ENCODE measurements at regions not wholly inside any gene's neighbourhood (a gene's known extent, or its start where the extent isn't known, plus 50 kb on each side); places are given as distances from the start of the nearest gene placed in this dataset.

DNA sequence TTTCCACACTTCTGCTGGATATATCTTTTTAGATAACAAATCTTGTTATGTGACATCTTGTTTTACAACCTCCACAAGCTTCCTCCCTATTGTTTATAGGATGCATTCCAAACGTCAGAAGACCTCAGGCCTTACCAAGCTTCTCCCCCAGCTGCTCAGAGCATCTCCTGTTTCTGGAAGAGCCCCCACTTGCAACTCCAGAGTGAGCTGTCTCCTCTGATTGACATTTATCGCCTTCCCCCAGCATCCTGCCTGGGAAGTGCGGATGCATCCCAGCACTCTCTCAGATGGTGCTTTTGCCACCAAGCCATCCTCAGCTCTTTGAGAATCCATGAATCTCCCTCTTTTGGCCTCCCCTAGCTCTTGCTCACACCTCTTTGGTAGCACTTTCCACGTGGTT lies 123.5 kb downstream of the LRRC70 start:
- in situ Hi-C loops (cut with MboI; ENCODE audit: low sequenced_read_pairs in 4 of 4) (no loop called here), intact Hi-C loops (cut with DNase I; ENCODE audit: low total_unique reads) (no loop called here)
- H3K36me3 ChIP-seq = no peaks in the 10 kb centered on the region
- no peak overlapping the region for H3K27ac ChIP-seq
- H3K4me3 ChIP-seq = no peak overlapping the region
- no peak for TF ChIP-seq POLR2A (IDR thresholded peaks at IDR 0.05)
- TF ChIP-seq, protein P1, sequence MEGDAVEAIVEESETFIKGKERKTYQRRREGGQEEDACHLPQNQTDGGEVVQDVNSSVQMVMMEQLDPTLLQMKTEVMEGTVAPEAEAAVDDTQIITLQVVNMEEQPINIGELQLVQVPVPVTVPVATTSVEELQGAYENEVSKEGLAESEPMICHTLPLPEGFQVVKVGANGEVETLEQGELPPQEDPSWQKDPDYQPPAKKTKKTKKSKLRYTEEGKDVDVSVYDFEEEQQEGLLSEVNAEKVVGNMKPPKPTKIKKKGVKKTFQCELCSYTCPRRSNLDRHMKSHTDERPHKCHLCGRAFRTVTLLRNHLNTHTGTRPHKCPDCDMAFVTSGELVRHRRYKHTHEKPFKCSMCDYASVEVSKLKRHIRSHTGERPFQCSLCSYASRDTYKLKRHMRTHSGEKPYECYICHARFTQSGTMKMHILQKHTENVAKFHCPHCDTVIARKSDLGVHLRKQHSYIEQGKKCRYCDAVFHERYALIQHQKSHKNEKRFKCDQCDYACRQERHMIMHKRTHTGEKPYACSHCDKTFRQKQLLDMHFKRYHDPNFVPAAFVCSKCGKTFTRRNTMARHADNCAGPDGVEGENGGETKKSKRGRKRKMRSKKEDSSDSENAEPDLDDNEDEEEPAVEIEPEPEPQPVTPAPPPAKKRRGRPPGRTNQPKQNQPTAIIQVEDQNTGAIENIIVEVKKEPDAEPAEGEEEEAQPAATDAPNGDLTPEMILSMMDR (IDR thresholded peaks at IDR 0.05 in 4 of 5, conservative IDR thresholded peaks at IDR 0.05 in 1 of 5) = no peak
- H3K4me1 ChIP-seq = no peaks in the 10 kb centered on the region
- H3K9me3 ChIP-seq = no peaks in the 10 kb centered on the region
- DNase-seq (no peak), ATAC-seq (no peak)
- no peaks in the 10 kb centered on the region for H3K27me3 ChIP-seq

DNA sequence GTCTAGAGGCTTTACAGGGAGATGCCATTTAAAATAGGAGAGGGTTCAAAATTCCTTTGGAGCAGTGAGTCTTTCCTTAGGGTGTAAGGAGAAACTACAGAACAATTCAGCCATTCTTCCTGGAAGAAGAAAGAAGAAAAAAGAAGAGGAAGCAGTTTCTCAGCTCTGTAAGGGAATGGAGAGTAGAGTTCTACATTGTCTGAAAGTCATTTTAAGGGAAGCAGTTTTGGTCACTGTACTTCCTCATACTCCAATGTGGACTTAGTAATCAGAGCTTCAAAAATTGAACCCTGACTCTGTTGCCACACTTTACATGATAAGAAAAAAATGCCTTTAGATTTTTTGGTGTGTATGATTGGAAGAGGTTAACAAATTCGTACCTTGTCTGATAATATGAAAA lies 122.4 kb downstream of the LRRC70 start:
- intact Hi-C loops (cut with DNase I; ENCODE audit: low total_unique reads) = no loop called here
- ATAC-seq (no peak), DNase-seq (no peak)
- in situ Hi-C loops (cut with MboI; ENCODE audit: low sequenced_read_pairs in 4 of 4) = no loop called here
- H3K4me1 ChIP-seq = no peaks in the 10 kb centered on the region
- no peak overlapping the region for H3K27ac ChIP-seq
- TF ChIP-seq POLR2A (IDR thresholded peaks at IDR 0.05) = no peak
- TF ChIP-seq, protein P1 (IDR thresholded peaks at IDR 0.05 in 4 of 5, conservative IDR thresholded peaks at IDR 0.05 in 1 of 5) = no peak
- H3K27me3 ChIP-seq = no peaks in the 10 kb centered on the region
- H3K4me3 ChIP-seq = no peak overlapping the region
- H3K36me3 ChIP-seq = no peaks in the 10 kb centered on the region
- H3K9me3 ChIP-seq = no peaks in the 10 kb centered on the region

DNA sequence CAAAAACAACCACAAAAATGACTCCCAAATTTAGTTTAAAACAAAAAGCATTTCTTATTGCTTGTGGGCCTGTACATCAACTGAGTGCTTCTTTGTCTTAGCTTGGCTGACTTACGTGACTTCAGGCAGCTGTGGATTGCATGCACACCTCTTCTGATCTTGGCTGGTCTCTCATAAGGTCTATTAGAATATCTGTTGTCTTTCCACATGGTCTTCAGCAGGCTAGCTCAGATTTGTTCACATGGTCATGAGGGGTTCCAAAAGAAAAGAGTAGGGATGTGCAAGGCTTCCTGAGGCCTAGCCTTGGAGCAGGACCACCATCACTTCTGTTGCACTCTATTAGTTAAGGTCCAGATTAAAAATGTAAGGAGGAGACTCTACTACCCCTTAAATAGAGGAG lies 120.1 kb downstream of the LRRC70 start:
- Histone ChIP-seq H3K27me3 (no peaks in the 10 kb centered on the region), H3K4me3 (no peak overlapping the region), H3K9me3 (no peaks in the 10 kb centered on the region), H3K27ac (no peak overlapping the region), H3K36me3 (no peaks in the 10 kb centered on the region), H3K4me1 (no peaks in the 10 kb centered on the region)
- TF ChIP-seq, protein P1 (IDR thresholded peaks at IDR 0.05 in 4 of 5, conservative IDR thresholded peaks at IDR 0.05 in 1 of 5) = no peak
- TF ChIP-seq POLR2A (IDR thresholded peaks at IDR 0.05) = no peak
- ATAC-seq (no peak), DNase-seq (no peak)
- in situ Hi-C loops (cut with MboI; ENCODE audit: low sequenced_read_pairs in 4 of 4) (no loop called here), intact Hi-C loops (cut with DNase I; ENCODE audit: low total_unique reads) (no loop called here)

DNA sequence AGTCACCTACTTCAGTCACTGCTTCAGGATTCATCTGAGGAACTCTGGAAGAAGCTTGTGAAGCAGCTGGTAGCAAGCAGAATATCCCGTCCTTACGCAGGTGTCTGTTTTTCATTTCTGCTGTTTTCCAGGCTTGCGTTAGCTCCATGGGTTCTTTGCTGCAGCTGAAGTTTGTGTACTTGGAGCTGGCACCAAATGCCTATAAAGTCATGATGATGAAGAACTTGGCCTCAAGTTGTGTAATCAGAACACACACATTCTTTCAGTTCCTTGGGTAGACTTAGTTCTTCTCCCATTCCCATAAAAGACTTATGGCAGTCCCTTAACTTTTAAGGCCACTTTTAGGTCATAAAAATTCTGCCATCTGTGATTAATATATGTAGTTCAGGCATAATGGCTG lies 116.7 kb downstream of the LRRC70 start:
- Histone ChIP-seq H3K27me3 (no peaks in the 10 kb centered on the region), H3K27ac (no peak overlapping the region), H3K4me3 (no peak overlapping the region), H3K9me3 (no peaks in the 10 kb centered on the region), H3K4me1 (no peaks in the 10 kb centered on the region), H3K36me3 (no peaks in the 10 kb centered on the region)
- in situ Hi-C loops (cut with MboI; ENCODE audit: low sequenced_read_pairs in 4 of 4) (no loop called here), intact Hi-C loops (cut with DNase I; ENCODE audit: low total_unique reads) (no loop called here)
- ATAC-seq = no peak
- no peak for DNase-seq
- TF ChIP-seq, protein P1 (IDR thresholded peaks at IDR 0.05 in 4 of 5, conservative IDR thresholded peaks at IDR 0.05 in 1 of 5) = no peak
- TF ChIP-seq POLR2A (IDR thresholded peaks at IDR 0.05) = no peak

DNA sequence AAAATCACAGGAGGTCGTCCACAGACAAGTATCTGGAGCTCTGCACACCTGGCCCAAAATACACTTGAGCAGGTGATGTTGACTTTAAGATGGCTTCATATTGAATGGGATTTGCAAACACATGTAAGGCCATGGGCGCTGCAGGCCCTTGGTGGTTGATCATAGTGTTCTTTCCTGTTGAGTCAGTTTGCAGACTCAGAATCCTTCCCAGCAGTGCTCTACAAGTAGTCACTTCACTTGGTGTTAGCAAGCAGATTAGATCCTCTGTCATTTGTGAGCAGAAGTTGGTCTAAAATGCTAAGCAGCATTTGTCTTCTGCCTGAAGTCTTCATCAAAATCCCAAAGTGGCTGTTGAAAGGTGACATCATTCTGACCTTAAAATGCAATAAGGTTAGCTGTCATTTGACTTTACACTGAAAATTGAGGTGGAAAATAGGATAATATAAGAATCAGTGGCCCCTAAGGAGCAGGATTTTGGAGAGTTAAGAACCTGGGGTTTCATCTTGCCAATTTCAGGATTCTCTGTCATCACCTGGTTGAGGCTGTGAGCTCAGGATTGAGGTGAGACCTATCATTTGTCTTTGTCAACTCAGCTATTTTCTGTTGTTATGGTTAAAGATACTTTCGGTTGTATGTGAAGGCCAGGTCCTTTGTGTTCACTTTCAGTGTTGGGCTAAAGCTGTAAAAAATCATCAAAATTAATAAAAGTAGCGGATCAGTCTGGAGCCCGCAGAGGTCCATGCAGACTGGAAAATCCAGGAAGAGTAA lies 114.5 kb downstream of the LRRC70 start:
- no peak for DNase-seq
- Histone ChIP-seq H3K4me3 (no peak overlapping the region), H3K4me1 (no peaks in the 10 kb centered on the region), H3K27me3 (no peaks in the 10 kb centered on the region), H3K36me3 (no peaks in the 10 kb centered on the region), H3K27ac (no peak overlapping the region), H3K9me3 (no peaks in the 10 kb centered on the region)
- in situ Hi-C loops (cut with MboI; ENCODE audit: low sequenced_read_pairs in 4 of 4) = no loop called here
- intact Hi-C loops (cut with DNase I; ENCODE audit: low total_unique reads) = no loop called here
- ATAC-seq = no peak
- TF ChIP-seq, protein P1 (IDR thresholded peaks at IDR 0.05 in 4 of 5, conservative IDR thresholded peaks at IDR 0.05 in 1 of 5) = no peak
- no peak for TF ChIP-seq POLR2A (IDR thresholded peaks at IDR 0.05)
